ENCODE measurements at regions not wholly inside any gene's neighbourhood (a gene's known extent, or its start where the extent isn't known, plus 50 kb on each side); places are given as distances from the start of the nearest gene placed in this dataset.

DNA sequence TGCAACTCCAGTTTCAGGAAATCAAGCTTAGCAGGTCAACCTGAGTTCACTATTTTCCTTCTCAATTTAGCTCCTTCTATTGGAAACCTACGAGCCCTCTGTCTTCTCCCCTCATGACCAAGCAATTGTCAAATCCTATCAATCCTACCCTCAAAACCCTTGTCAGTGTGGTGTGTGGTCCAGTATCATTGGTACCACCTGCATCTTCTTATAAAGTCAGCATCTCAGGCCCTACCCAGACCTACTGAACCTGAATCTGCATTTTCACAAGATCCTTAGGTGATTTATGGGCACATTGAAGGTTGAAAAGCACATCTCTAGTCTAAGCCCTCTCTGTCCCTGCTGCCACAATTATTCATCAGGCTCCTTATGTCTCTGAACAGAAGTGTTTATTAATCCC lies 77.6 kb upstream of the NR4A3 start:
- TF ChIP-seq, protein P1, sequence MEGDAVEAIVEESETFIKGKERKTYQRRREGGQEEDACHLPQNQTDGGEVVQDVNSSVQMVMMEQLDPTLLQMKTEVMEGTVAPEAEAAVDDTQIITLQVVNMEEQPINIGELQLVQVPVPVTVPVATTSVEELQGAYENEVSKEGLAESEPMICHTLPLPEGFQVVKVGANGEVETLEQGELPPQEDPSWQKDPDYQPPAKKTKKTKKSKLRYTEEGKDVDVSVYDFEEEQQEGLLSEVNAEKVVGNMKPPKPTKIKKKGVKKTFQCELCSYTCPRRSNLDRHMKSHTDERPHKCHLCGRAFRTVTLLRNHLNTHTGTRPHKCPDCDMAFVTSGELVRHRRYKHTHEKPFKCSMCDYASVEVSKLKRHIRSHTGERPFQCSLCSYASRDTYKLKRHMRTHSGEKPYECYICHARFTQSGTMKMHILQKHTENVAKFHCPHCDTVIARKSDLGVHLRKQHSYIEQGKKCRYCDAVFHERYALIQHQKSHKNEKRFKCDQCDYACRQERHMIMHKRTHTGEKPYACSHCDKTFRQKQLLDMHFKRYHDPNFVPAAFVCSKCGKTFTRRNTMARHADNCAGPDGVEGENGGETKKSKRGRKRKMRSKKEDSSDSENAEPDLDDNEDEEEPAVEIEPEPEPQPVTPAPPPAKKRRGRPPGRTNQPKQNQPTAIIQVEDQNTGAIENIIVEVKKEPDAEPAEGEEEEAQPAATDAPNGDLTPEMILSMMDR (conservative IDR thresholded peaks at IDR 0.05; ENCODE audit: low read depth, low read length): no peak
- TF ChIP-seq EZH2 (IDR thresholded peaks at IDR 0.05; ENCODE audit: low read length, unreplicated experiment): no peak

All from PC-3 (cell line).